ENCODE measurements at regions not wholly inside any gene's neighbourhood (a gene's known extent, or its start where the extent isn't known, plus 50 kb on each side); places are given as distances from the start of the nearest gene placed in this dataset.
A peak's percentile ranks its signal among the peaks of the same experiment; 100 is the strongest.

- DNase-seq (ENCODE audit: low read depth, low spot score): peak; percentile 94
- in situ Hi-C loops (cut with HindIII; ENCODE audit: low sequenced_read_pairs): no loop called here
- no peak overlapping the region for H3K4me3 ChIP-seq (ENCODE audit: low read depth, low read length)
- TF ChIP-seq CTCF (IDR thresholded peaks at IDR 0.05; ENCODE audit: low read depth, low read length): no peak
Observed at GRCh38 chr18:67265464-67266245, 250.9 kb downstream of the DSEL start.

GRCh38 chr18:67261931-67262552 lies 254.5 kb downstream of the DSEL start:
- H3K4me3 ChIP-seq (ENCODE audit: low read depth, low read length): no peak overlapping the region
- DNase-seq (ENCODE audit: low read depth, low spot score): no peak
- TF ChIP-seq CTCF (IDR thresholded peaks at IDR 0.05; ENCODE audit: low read depth, low read length): no peak
- in situ Hi-C loops (cut with HindIII; ENCODE audit: low sequenced_read_pairs): no loop called here

GRCh38 chr18:67260841-67261240 lies 255.7 kb downstream of the DSEL start:
- H3K4me3 ChIP-seq (ENCODE audit: low read depth, low read length): no peak overlapping the region
- TF ChIP-seq CTCF (IDR thresholded peaks at IDR 0.05; ENCODE audit: low read depth, low read length): no peak
- in situ Hi-C loops (cut with HindIII; ENCODE audit: low sequenced_read_pairs): no loop called here
- peak; percentile 59 for DNase-seq (ENCODE audit: low read depth, low spot score)

GRCh38 chr18:67250776-67251424 lies 265.6 kb downstream of the DSEL start:
- no peak overlapping the region for H3K4me3 ChIP-seq (ENCODE audit: low read depth, low read length)
- in situ Hi-C loops (cut with HindIII; ENCODE audit: low sequenced_read_pairs): no loop called here
- no peak for DNase-seq (ENCODE audit: low read depth, low spot score)
- no peak for TF ChIP-seq CTCF (IDR thresholded peaks at IDR 0.05; ENCODE audit: low read depth, low read length)

- H3K4me3 ChIP-seq (ENCODE audit: low read depth, low read length): no peak overlapping the region
- no peak for TF ChIP-seq CTCF (IDR thresholded peaks at IDR 0.05; ENCODE audit: low read depth, low read length)
- peak; percentile 28 for DNase-seq (ENCODE audit: low read depth, low spot score)
- in situ Hi-C loops (cut with HindIII; ENCODE audit: low sequenced_read_pairs): no loop called here
Observed at GRCh38 chr18:67243799-67244587, 272.5 kb downstream of the DSEL start.

- in situ Hi-C loops (cut with HindIII; ENCODE audit: low sequenced_read_pairs): no loop called here
- no peak for TF ChIP-seq CTCF (IDR thresholded peaks at IDR 0.05; ENCODE audit: low read depth, low read length)
- no peak overlapping the region for H3K4me3 ChIP-seq (ENCODE audit: low read depth, low read length)
- DNase-seq (ENCODE audit: low read depth, low spot score): no peak
Observed at GRCh38 chr18:67242001-67242400, 274.5 kb downstream of the DSEL start.
